ENCODE measurements at regions not wholly inside any gene's neighbourhood (a gene's known extent, or its start where the extent isn't known, plus 50 kb on each side); places are given as distances from the start of the nearest gene placed in this dataset.
A peak's percentile ranks its signal among the peaks of the same experiment; 100 is the strongest.

DNA sequence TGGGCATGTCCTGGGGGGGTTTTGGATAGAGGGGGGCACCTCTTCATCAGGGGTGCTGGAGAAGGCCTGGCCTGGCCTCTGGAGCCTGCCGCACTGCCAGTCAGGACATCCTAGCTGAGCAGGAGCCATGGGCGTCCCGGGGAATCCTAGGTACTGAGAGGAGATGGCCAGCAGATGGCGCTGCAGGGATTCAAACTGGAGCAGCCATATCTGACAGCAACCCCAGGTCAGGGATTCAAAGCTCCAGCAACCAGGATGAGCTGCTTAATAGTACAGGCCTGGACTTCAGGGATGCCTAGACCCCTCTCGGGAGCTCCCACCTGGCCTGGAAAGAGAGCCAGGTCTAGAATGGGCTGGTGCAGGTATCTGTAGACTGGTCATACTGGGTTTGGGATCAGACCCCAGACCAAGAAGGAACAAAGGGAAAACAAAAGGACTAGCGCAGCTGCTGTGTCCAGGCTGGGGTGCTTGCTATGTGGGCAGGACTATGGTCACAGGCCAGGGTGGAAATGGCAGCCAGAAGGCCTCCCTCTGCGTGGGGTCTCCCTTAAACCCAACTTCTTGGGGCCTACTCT lies 306.9 kb upstream of the RBFOX1 start:
- TF ChIP-seq, protein P1, sequence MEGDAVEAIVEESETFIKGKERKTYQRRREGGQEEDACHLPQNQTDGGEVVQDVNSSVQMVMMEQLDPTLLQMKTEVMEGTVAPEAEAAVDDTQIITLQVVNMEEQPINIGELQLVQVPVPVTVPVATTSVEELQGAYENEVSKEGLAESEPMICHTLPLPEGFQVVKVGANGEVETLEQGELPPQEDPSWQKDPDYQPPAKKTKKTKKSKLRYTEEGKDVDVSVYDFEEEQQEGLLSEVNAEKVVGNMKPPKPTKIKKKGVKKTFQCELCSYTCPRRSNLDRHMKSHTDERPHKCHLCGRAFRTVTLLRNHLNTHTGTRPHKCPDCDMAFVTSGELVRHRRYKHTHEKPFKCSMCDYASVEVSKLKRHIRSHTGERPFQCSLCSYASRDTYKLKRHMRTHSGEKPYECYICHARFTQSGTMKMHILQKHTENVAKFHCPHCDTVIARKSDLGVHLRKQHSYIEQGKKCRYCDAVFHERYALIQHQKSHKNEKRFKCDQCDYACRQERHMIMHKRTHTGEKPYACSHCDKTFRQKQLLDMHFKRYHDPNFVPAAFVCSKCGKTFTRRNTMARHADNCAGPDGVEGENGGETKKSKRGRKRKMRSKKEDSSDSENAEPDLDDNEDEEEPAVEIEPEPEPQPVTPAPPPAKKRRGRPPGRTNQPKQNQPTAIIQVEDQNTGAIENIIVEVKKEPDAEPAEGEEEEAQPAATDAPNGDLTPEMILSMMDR (IDR thresholded peaks at IDR 0.05; ENCODE audit: low read depth, low read length) = peak; percentile 72
- TF ChIP-seq EZH2phosphoT487 (IDR thresholded peaks at IDR 0.05; ENCODE audit: low read depth) = no peak
